GM18511 (cell line): ENCODE measurements at regions not wholly inside any gene's neighbourhood (a gene's known extent, or its start where the extent isn't known, plus 50 kb on each side); places are given as distances from the start of the nearest gene placed in this dataset.

Source experiments
- ATAC-seq: cut with Tn5 transposase; IDR thresholded peaks from one replicate; pipeline ENCODE4 v1.9.1; 2021; ENCODE audit warnings: mild to moderate bottlenecking, moderate library complexity; ENCODE audit not compliant: unreplicated experiment

DNA sequence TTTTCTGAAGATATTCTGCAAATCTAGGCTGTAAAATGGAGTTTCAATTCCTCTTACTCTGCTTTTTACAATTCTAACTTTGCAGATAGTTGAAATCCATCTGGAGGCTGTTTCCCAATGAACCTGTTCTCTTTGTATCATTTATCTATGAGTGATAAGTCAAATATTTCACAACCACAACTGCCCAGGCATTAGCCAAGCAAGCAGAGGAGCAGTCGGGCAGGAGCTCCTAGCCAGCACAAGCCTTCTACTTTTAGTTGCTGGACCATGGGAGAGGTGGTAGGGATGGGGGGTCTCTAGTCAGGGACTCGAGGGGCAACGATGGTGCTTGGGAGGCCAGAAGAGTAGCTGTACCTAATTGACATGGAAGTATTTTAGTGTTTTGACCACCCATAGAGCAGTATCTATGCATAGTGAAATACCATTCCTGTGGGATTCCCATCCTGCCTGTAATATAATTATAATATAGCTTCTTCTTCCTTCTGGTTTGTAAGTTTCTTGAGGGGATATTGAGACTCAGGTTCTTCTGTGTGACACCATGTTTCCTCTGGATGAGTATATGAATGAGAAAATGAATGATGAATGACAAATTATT, 353.5 kb upstream of the IL12A start:
- no peak for ATAC-seq

DNA sequence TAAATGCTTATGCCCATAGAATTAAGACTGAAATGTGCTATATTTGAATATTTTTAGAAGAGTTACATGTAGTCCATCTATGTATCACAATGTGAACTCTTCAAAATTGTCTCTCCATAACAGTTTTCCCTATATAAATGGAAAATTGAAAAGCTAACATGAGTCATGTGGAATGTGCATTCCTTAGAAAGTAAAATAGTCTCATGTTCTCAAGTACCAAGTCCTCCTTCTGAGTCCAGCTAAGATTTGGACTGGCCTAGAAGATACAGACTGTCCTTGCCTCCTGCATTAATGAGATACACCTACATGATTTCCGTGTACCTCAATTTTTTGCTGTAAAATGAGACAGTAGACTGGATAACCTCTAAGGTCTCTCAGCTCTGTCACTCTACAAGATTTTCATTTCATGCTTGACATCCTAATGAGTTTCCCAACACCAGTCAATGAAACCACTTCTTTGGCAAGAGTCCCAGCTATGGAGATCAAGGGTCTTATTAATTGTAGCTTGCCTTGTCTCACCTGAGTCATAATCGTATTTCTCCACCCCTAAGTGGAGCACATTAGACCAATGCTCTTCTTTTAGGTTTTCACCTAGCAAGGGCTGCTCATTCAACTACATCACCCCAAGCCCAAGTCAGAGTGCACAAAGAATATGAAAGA, 350.6 kb upstream of the IL12A start:
- no peak for ATAC-seq

DNA sequence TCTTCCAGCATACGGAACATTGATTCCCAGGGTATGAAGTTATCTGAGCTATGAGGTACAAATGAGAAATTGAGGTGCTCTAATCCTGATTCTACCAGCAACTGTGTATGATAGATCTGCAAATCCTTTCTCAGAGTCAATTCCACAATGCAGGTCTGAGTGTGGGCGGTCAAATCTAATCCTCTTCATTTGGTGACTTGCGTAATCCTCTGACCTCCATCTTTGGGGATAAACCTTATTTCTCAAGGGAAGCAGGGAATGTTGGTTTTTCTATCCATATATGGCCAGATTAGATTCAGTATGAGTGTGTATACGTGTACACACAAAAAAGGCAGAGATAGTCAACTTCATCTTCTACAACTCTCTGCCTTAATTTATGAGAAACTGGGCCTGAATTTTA, 348.4 kb upstream of the IL12A start:
- no peak for ATAC-seq

DNA sequence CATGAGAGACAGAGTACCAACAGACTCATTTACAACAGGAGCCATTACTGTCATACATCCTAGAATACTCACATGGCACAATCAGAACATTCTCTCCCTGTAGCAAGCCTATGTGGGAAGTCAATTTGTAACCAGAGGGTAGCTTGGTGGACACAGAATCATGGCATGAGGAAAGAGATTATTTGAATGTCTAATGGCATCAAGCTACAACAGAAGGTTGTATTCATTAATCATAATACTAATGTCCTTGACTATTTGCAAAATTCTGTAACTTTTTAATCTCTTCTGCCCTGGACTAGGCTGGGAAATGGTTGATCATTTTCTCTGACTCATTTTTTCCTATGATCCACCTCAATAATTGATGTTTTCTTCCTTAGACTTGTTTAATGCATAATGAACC, 345.2 kb upstream of the IL12A start:
- ATAC-seq, result no peak

DNA sequence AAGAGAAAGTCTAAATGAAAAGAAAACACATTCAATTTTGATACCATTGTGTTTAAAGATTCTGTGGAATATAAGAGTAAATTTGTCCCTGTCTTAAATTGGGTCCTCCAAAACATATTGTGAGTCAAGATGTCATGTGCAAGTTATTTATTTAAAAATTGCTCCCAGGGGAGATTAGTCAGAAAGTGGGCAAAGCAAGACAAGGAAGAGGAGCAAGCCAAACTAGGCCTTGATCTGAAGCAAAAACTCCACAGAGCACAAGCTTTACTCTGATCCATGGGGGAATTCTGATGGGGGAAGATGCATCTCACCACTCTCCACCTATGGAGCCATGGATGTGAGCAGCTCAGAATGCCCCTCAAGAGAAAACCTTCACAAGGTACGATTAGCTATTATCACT, 342.8 kb upstream of the IL12A start:
- ATAC-seq, result no peak

DNA sequence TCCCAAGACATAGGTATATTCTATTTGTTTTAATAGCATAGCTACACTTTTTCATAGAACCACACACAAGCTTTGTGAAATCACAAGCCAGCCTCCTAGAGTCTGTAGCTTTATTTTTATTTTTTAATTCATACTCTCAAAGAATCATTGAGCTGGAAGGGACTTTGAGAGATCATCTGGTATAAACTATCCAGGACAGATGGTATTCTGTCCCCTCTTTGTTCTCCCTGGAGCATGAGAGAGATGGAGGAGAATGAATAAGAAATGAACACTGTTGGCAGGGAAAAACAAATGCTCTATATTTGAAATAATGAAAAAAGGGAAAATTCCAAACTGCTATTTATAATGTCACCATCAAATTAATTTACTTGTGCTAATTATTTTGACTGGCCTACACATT, 338.7 kb upstream of the IL12A start:
- ATAC-seq, result no peak

DNA sequence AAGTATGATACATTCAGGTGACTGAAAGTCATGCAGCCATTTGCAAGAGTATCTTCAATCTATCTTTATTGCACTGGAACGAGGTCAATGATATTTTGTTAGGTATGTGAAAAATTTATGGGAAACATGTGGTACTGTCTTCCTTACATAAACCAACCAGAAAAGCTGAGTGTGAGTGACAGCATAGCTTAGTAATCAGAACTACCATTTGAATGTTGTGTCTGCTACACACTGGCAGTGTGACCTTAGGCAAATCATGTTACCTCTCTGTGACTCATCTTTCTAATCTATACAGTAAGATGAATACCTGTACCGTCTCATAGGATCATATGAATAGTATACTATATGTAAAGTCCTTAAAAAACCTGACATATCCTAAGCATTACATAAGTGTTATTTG, 337.9 kb upstream of the IL12A start:
- no peak for ATAC-seq

DNA sequence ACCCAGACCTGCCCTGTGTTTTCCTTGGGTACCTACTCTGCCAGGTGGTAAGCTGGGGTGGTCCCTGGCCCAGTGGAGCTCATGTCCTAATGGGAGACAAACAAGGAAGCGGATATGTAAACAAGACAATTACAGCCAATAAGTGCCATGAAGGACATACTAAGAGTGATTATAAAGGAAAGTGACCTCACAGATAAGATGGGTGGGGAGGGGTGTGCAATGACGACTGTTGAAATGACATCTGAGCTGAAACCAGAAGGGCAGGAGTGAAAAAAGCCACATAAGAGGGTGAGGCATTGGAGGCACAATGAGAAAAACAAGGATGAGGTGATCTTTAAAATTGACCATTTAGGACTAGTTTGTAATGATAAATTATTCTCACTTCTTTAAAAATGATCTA, 336.2 kb upstream of the IL12A start:
- ATAC-seq, result no peak

DNA sequence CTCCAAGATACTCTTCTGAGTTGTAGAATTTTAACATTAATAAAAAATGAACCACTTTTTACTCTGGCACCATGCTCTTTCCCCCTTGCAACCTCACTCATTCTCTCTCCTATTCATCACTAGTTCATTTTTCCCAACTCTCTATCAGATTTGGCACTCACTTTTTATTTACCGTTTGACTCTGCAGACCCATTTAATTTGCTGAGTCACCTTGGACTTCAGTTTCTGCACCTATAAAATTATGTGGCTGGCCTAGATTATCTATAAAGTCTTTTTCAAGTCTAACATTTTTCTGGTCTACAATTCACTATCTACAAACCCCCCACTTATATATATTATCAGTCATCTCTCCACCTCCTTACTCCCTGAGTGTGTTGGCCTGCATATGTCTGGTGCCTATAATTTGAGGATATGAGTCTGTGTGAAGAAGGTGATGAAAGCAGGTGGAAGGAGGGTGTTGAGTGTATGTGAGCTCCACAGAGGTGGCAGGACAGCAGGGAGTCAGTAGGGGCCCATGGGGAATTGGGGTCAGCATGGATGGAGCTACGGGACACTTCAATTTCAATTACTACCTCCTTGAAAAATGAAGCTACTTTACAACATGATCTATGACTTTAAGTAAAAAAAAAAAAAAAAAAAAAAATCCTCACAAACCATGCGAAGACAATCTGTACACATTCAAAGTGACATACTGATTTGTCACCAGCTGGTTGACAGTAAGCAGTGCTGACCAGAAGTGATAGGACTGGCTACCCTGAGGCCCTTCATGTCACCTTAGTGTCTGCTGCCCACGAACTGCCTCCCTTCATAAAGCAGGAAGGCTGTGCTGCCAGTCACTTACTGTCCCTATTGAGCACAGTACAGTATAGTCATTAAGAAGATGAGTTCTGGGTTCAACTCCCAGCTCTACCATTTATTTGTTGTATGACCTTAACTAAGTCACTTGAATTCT, 334.2 kb upstream of the IL12A start:
- no peak for ATAC-seq

DNA sequence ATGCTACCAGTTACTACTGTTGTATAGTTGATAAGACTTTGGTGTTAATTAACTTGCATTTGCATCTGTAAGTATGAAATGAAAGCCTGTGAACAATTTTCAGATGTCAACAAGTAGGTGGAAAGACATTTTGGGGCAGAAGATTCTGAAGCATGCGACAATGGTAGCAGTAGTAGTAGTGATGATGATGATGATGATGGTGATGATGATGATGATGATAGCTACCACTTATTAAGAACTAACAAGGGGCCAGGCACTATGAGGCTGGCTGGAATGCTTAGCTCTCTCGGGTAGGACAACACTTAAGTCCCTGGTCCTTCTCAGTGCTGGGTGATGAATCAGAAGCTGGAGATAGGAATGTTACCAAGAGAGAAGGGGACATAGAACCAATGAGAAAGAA, 333.4 kb upstream of the IL12A start:
- ATAC-seq, result no peak

DNA sequence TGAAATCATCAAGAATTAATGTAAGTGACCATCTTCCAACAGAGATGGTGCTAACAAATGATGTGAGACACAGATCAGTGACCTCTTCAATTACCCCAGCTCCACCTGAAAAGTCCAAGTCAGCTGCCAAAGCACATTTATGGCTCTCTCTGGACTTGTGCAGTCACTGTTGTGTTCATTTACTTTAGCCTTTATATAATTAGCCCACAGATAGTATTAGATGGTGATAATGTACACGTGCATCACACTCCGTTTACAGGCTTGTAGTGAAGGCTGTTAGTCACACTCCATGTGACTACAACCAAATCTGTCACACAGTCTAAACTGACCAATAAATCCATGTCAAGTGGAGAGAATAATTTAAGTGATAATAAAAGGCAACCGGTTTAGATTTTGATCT, 331.5 kb upstream of the IL12A start:
- no peak for ATAC-seq

DNA sequence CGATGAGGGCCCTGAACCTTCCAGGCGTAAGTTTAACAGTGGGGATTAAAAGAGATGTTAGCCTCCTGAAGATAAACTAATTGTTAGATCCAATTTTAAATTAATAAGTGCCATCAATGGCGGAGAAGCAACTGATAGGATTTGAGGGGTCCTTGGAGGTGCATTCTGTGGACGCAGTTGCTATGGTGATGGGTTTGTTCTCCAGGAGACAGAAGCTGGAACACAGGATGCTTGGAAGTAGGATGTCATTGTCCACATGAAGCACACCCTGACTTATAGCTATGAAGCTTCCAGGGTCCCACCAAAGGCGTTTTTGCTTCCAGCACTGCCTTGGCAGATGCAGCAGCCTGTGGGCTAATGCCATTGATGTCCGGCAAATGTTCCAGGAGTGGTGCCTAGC, 331.0 kb upstream of the IL12A start:
- ATAC-seq, result no peak

DNA sequence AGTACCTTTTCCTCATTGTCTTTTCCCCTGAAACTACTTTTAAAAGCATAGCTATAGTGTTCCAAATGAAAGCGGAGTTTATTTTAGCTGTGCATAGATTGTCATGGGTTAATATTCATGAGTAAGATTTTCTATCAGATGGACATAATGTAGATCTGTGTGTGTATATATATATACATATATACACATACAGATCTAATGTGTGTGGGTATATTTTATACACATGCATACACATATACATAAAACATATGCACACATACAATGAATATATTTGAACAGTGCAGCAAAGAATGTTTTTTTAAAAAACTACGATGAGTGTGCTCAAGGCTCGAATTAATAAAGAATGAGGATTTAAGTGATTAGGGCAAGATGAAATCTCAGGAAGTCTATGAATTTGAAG, 328.3 kb upstream of the IL12A start:
- no peak for ATAC-seq

DNA sequence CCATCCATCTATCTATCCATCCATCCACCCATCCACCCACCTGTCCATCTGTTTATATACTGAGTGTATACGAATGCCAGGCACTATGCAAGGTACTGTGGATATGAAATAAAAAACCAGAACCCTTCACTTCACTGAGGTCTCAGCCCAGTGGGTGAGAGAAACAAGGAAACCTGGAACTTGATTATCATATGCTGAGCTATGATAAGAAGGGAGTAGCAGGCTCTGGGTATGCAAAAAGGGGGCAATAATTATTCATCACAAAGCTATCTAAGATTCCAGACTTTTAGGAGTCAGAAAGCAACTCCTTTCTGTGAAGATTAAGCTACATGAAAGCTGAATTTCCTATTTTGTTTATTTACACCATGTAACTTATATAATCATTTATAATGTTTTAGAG, 327.7 kb upstream of the IL12A start:
- no peak for ATAC-seq

DNA sequence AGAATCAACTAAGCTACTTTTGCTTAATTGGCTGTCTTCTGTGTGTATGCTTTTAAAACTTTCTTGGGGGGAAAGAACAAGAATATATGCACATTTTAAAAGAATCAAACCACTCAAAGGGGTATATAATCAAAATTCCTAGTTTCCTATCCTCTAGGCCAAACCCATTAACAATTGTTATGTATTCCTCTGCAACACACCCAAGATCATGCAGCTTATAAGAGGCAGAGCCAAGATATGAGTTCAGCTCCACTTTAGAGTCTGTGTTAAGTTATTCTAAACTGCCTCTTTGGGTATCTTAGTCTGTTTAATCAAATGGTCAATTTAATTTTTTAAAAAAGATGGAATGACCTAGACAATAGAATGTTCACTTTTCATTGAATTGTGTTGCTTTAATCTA, 326.1 kb upstream of the IL12A start:
- no peak for ATAC-seq

DNA sequence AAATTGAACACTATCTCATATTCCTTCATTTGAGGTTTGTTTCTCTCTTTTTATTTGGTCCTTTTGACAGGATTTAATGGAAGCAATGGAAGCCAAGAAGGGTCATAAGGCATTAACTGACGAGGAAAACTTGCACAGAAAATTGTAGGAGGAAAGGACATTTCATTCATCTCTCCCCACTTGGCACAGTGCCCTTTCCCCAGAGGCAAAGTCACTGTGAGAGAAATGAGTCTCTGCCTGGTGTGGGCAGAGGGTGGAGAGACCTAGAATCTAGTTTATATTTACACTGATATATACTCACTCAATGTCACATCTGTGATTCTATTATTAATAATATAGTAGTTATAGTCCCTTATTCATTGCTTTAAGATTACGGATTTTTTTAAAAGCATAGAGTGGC, 324.6 kb upstream of the IL12A start:
- no peak for ATAC-seq

DNA sequence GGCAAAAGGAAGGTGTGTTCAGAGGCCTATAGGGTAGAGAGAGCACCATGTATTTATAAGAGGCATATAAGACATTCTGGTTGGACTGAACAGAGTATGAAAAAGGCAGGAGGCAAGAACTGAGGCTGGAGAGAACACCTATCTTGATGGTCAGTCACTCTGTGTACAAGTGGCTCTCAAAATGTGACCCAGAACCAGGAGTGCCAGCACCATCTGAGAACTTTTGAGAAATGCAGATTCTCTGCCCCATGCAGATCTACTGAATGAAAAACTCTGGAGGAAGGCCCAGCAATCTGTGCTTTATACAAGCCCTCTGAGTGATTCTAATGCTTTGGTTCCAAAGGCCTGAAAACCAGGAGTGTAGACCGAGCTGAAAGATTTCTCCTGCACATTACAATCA, 324.0 kb upstream of the IL12A start:
- no peak for ATAC-seq

DNA sequence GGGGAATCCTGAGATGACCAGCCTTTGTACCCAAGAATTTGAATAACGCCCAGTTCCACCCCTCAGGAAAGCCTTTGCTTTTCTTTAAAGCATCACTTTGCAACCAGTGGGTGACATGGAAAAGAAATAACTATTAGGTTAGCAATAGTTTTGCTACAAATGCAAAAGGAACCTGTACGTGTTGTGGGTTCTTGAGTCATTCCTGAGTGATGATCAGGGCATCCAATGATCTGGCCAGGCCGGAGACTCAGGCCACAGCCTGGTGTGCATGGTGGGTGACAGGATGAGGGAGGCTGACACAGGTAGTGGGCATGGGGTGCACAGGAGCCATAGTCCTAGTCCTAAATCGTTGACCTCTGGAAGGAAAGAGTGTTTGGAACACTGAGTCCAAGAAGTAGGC, 321.4 kb upstream of the IL12A start:
- ATAC-seq, result no peak

DNA sequence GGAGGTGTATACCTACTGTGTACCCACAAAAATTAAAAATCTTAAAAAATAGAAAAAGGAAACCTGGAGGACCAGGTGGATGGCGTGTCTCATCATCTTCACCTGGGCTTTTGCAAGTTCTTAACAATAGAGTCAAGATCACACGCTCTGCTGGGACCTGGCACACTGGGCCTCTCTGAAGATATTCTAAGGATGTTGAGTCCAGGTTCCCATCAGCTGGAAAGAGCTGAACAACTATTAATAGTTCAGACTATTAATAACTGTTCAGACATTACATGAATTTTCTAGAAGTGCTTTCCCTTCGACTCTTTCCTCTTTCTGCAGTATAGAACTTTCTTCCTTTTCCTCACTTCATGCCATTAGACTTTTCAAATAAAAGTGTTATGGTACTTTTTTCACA, 320.2 kb upstream of the IL12A start:
- ATAC-seq, result no peak

DNA sequence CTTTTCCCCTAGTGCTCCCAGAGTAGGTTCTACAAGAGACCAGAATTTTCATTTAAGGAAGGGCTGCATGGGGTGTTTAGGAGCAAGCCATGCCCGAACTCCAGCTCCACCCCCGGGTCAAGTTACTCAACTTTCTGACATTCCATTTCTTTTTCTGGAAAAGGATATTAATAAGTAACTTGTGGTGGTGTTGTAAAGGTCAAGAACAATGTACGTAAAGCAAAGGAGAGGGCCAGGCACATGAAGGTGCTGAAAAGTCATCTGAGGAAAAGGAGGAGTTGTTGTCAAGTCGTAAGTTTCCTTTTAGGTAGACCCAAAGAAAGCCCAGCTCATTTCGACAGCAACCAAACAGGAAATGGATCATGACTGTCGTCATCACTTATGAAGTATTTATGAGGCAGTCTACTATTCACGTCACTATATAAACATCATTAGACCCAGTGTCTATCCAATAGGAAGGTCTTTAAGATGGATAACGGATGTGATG, 319.6 kb upstream of the IL12A start:
- ATAC-seq, result no peak

DNA sequence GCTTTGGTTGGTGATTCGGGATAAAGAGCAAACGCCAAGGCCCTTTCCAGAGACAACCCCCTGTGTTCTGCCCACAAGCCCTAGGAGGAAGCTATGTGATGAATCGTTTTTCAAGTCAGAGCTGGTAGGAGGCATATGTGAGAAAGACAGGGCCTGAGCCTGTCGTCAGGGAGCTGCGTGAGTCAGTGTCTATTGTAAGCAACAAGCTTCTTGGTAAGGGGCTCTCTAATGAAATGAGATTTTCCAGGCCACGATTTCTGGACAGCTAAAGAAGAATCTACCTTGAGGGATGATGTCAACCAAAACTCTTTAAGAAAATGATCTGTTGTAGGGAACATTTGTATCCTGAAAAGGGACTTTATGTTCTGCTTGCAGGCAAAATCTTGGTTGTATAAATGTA, 318.9 kb upstream of the IL12A start:
- ATAC-seq, result no peak
